ENCODE measurements at regions not wholly inside any gene's neighbourhood (a gene's known extent, or its start where the extent isn't known, plus 50 kb on each side); places are given as distances from the start of the nearest gene placed in this dataset.

GRCh38 chr21:35457097-35457804 lies 408.1 kb upstream of the RUNX1 start:
- no peak for DNase-seq (ENCODE audit: low spot score)
- no peak for TF ChIP-seq CTCF (IDR thresholded peaks at IDR 0.05)
- ATAC-seq (ENCODE audit: low FRiP score) = no peak

- no peak for TF ChIP-seq CTCF (IDR thresholded peaks at IDR 0.05)
- DNase-seq (ENCODE audit: low spot score) = no peak
- no peak for ATAC-seq (ENCODE audit: low FRiP score)
Measured at GRCh38 chr21:35451276-35451675, 402.2 kb upstream of the RUNX1 start.

- DNase-seq (ENCODE audit: low spot score) = no peak
- no peak for TF ChIP-seq CTCF (IDR thresholded peaks at IDR 0.05)
- no peak for ATAC-seq (ENCODE audit: low FRiP score)
Measured at GRCh38 chr21:35450830-35451229, 401.7 kb upstream of the RUNX1 start.

GRCh38 chr21:35449846-35450245 lies 400.7 kb upstream of the RUNX1 start:
- DNase-seq (ENCODE audit: low spot score) (no peak), ATAC-seq (ENCODE audit: low FRiP score) (no peak)
- TF ChIP-seq CTCF (IDR thresholded peaks at IDR 0.05) = no peak

GRCh38 chr21:35448876-35449599 lies 399.9 kb upstream of the RUNX1 start:
- ATAC-seq (ENCODE audit: low FRiP score) (no peak), DNase-seq (ENCODE audit: low spot score) (no peak)
- TF ChIP-seq CTCF (IDR thresholded peaks at IDR 0.05) = no peak

GRCh38 chr21:35444391-35444790 lies 395.3 kb upstream of the RUNX1 start:
- ATAC-seq (ENCODE audit: low FRiP score) (no peak), DNase-seq (ENCODE audit: low spot score) (no peak)
- TF ChIP-seq CTCF (IDR thresholded peaks at IDR 0.05) = no peak
